Sigmoid colon (tissue), 3 donors: ENCODE measurements at regions not wholly inside any gene's neighbourhood (a gene's known extent, or its start where the extent isn't known, plus 50 kb on each side); places are given as distances from the start of the nearest gene placed in this dataset.

ENCODE experiments used
- CTCF ChIP-seq, 4 experiments: fragments of 450-650 bp in 3 of 4; fragments of 200-600 bp in 1 of 4; IDR thresholded peaks; one replicate each; pipeline ENCODE4 v1.5.1; 2016 to 2019; ENCODE audit warnings: antibody characterized with exemption in 4 of 4, mild to moderate bottlenecking in 3 of 4, moderate library complexity in 2 of 4
- POLR2A ChIP-seq, 2 donors: fragments of 450-650 bp; IDR thresholded peaks; one replicate each; pipeline ENCODE4 v1.6.1; 2016; ENCODE audit warnings: antibody characterized with exemption in 2 of 2, mild to moderate bottlenecking in 2 of 2, moderate library complexity in 2 of 2

- TF ChIP-seq POLR2A (IDR thresholded peaks at IDR 0.05) (no peak), CTCF (IDR thresholded peaks at IDR 0.05) (no peak)
These were observed 153.4 kb upstream of the PTCH1 start for GRCh38 chr9:95670122-95670521.
